HepG2 (cell line): ENCODE measurements at regions not wholly inside any gene's neighbourhood (a gene's known extent, or its start where the extent isn't known, plus 50 kb on each side); places are given as distances from the start of the nearest gene placed in this dataset.

Source experiments
- ATAC-seq: fragments of 200-7000 bp; cut with Tn5 transposase; 3 replicates; pipeline ENCODE4 v1.9.1; 2020; ENCODE audit warnings: mild to moderate bottlenecking, moderate library complexity
- BruUV-seq: library from RNA; stranded (reverse); fragments of 400-500 nt; replicated peaks from 2 replicates; lab custom pipeline; 2021; lab: Mats Ljungman, UMichigan
- CTCF ChIA-PET: fragments of 300-600 bp; formaldehyde crosslinking; extraction: SDS; loops from one replicate; lab custom pipeline; 2021; ENCODE audit warnings: low total read pairs, inconsistent platforms, low intra/inter-chr PET ratio; lab: Yijun Ruan, JAX
- POLR2A ChIA-PET: fragments of 350-600 bp; sonication (Branson Sonifier 250); formaldehyde crosslinking; loops from one replicate; lab custom pipeline; 2020; ENCODE audit warnings: antibody characterized with exemption, inconsistent platforms; lab: Yijun Ruan, JAX
- DNase-seq: peaks from one replicate; pipeline ENCODE4 v3.0.0-alpha.2; 2015; ENCODE audit warnings: low spot score
- FAIRE-seq: peaks from 3 replicates; lab custom pipeline; 2011; peaks lifted over from hg19 to GRCh38; lab: Jason Lieb, UNC
- H2AFZ ChIP-seq: one replicate; pipeline ENCODE4 v1.6.1; 2011; ENCODE audit warnings: low read length, inconsistent platforms
- H3K27ac ChIP-seq: fragments of 300-600 bp; 3 replicates; pipeline ENCODE4 v1.8.0; 2011; ENCODE audit warnings: mixed run types, mild to moderate bottlenecking, mixed read lengths, low read length, inconsistent platforms; ENCODE audit not compliant: insufficient read depth; ENCODE audit errors: extremely low read length
- H3K27me3 ChIP-seq, 2 experiments: fragments of 200-600 bp in 1 of 2; 2 replicates in 1 of 2; 3 replicates in 1 of 2; pipeline versions ENCODE4 v1.6.0 to v1.8.0; 2011; ENCODE audit warnings: low read length in 2 of 2, mild to moderate bottlenecking in 2 of 2, moderate library complexity in 2 of 2, inconsistent platforms in 1 of 2; ENCODE audit not compliant: insufficient read depth in 2 of 2, control insufficient read depth in 1 of 2
- H3K36me3 ChIP-seq, 2 experiments: fragments of 200-600 bp in 1 of 2; replicated peaks in 1 of 2; 2 replicates in 1 of 2; 3 replicates in 1 of 2; pipeline versions ENCODE4 v1.5.1 to v1.8.0; 2011; ENCODE audit warnings: low read length in 2 of 2, inconsistent platforms in 1 of 2; ENCODE audit not compliant: insufficient read depth in 2 of 2, control insufficient read depth in 1 of 2
- H3K4me1 ChIP-seq: 2 replicates; pipeline ENCODE4 v1.5.1; 2012; ENCODE audit warnings: low read length, inconsistent platforms; ENCODE audit not compliant: insufficient read depth
- H3K4me2 ChIP-seq: 2 replicates; pipeline ENCODE4 v1.6.0; 2011; ENCODE audit warnings: low read depth, low read length, inconsistent platforms
- H3K4me3 ChIP-seq, 3 experiments: fragments of 200-600 bp in 1 of 3; sonication (generic), shearing (Covaris generic) in 1 of 3; replicated peaks in 1 of 3; 2 replicates each; pipeline ENCODE4 v1.5.1; 2011 to 2016; ENCODE audit warnings: low read length in 3 of 3, inconsistent platforms in 2 of 3, low read depth in 2 of 3, mild to moderate bottlenecking in 2 of 3, control low read depth in 1 of 3, mixed read lengths in 1 of 3; ENCODE audit not compliant: insufficient read depth in 1 of 3
- H3K79me2 ChIP-seq: one replicate; pipeline ENCODE4 v1.6.1; 2011; ENCODE audit warnings: low read length, inconsistent platforms; ENCODE audit not compliant: insufficient read depth
- H3K9ac ChIP-seq: 2 replicates; pipeline ENCODE4 v1.6.0; 2011; ENCODE audit warnings: mild to moderate bottlenecking, low read depth, low read length, inconsistent platforms; ENCODE audit not compliant: insufficient read depth
- H3K9me3 ChIP-seq: 2 replicates; pipeline ENCODE4 v1.5.1; 2012; ENCODE audit warnings: mild to moderate bottlenecking, low read length
- H4K20me1 ChIP-seq: 2 replicates; pipeline ENCODE4 v1.6.0; 2011; ENCODE audit warnings: inconsistent platforms, mild to moderate bottlenecking, low read length, moderate library complexity; ENCODE audit not compliant: insufficient read depth
- JUNB ChIP-seq: sonication (generic); formaldehyde crosslinking; IDR thresholded peaks from 2 replicates; pipeline ENCODE4 v1.8.0; 2022; ENCODE audit warnings: missing genetic modification reagents, mild to moderate bottlenecking, borderline replicate concordance
- MAF1 ChIP-seq: sonication (generic); formaldehyde crosslinking; IDR thresholded peaks from 2 replicates; pipeline ENCODE4 v1.5.0; 2020; ENCODE audit warnings: missing genetic modification reagents, borderline replicate concordance
- RARA ChIP-seq: IDR thresholded peaks from 2 replicates; pipeline ENCODE4 v1.6.1; 2016; ENCODE audit warnings: missing genetic modification reagents, missing compliant biosample characterization
- RELA ChIP-seq: sonication (generic); formaldehyde crosslinking; IDR thresholded peaks from 2 replicates; pipeline ENCODE4 v1.4.0; 2020; ENCODE audit warnings: missing genetic modification reagents
- SNAPC4 ChIP-seq: sonication (generic); formaldehyde crosslinking; IDR thresholded peaks from 2 replicates; pipeline ENCODE4 v1.4.0; 2020; ENCODE audit warnings: mild to moderate bottlenecking, missing genetic modification reagents
- SRSF4 ChIP-seq: fragments of 200-400 bp; formaldehyde crosslinking; IDR thresholded peaks from one replicate; pipeline ENCODE4 v1.6.1; 2018; ENCODE audit warnings: mild to moderate bottlenecking, low read depth, low read length, moderate library complexity; ENCODE audit not compliant: poor library complexity, severe bottlenecking
- ZMYM2 ChIP-seq: sonication (generic); formaldehyde crosslinking; IDR thresholded peaks from 2 replicates; pipeline ENCODE4 v1.8.0; 2022; ENCODE audit warnings: mild to moderate bottlenecking, missing genetic modification reagents
- ZMYM3 ChIP-seq: sonication (generic); formaldehyde crosslinking; IDR thresholded peaks from 2 replicates; pipeline ENCODE4 v1.5.1; 2020; ENCODE audit warnings: mild to moderate bottlenecking, missing genetic modification reagents
- ZNF3 ChIP-seq: IDR thresholded peaks from 2 replicates; pipeline ENCODE4 v1.7.0; 2017; ENCODE audit warnings: inconsistent platforms
- ZNF616 ChIP-seq: sonication (generic); formaldehyde crosslinking; IDR thresholded peaks from 2 replicates; pipeline ENCODE4 v1.5.0; 2020; ENCODE audit warnings: low read depth, mild to moderate bottlenecking, missing genetic modification reagents
- ZNF629 ChIP-seq: sonication (generic); formaldehyde crosslinking; conservative IDR thresholded peaks from 2 replicates; pipeline ENCODE4 v1.5.0; 2020; ENCODE audit warnings: missing genetic modification reagents
- WGBS: methylation state at CpG from one replicate; pipeline ENCODE4 v1.1.6; 2017; ENCODE audit warnings: low lambda C conversion rate; 5-methylcytosine and 5-hydroxymethylcytosine counted together
- in situ Hi-C: cut with HindIII; loops from 2 replicates; pipeline ENCODE4 v1.10.0; 2017; ENCODE audit warnings: low pct_unique_long_range_greater_than_20kb; ENCODE audit not compliant: extremely low pct_ligation_motif_present
- intact Hi-C: fragments of 100-400 bp; cut with micrococcal nuclease; formaldehyde crosslinking; loops from one replicate; pipeline ENCODE4 v1.10.0; 2022; ENCODE audit not compliant: unreplicated experiment
- TF ChIP-seq, protein P1 (sequence below): sonication (generic); formaldehyde crosslinking; IDR thresholded peaks from 2 replicates; pipeline ENCODE4 v1.4.0; 2020; ENCODE audit warnings: mild to moderate bottlenecking, missing genetic modification reagents
- TF ChIP-seq, protein P2 (sequence below): sonication (generic); formaldehyde crosslinking; IDR thresholded peaks from 2 replicates; pipeline ENCODE4 v1.4.0; 2020; ENCODE audit warnings: missing genetic modification reagents
- TF ChIP-seq, protein P3 (sequence below): sonication (generic); formaldehyde crosslinking; conservative IDR thresholded peaks from 2 replicates; pipeline ENCODE4 v1.8.1; 2023; ENCODE audit warnings: missing genetic modification reagents

GRCh38 chr10:130970341-130971122 lies 341.0 kb downstream of the TCERG1L start (continued):
- no peak for TF ChIP-seq SNAPC4
- no peak for TF ChIP-seq MAF1
- no peak for TF ChIP-seq ZNF3 (CRISPR knock-in tag)

DNA sequence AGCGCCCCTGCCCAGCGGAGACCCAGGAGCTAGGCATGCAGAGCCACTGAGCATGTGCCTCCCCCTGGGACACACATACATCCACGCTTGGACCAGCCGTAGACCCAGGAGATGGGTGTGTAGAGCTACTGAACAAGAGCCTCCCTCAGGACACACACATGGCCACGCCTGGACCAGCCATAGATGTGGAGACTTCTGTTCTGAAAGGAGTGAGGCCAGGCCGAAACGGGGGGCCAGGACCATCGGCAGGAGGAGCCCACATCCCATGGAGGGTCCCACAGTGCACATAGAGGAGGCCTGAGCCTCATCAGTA lies 340.4 kb downstream of the TCERG1L start:
- no peak overlapping the region for H3K27ac ChIP-seq
- H3K79me2 ChIP-seq = no peaks in the 10 kb centered on the region
- in situ Hi-C loops (no loop called here), intact Hi-C loops (no loop called here)
- ATAC-seq = no peak
- H3K4me3 ChIP-seq = no peak overlapping the region
- no peak overlapping the region for H2AFZ ChIP-seq
- POLR2A ChIA-PET = no interaction called here
- H4K20me1 ChIP-seq = no peaks in the 10 kb centered on the region
- no peaks in the 10 kb centered on the region for H3K36me3 ChIP-seq
- no TSS peak for BruUV-seq
- H3K4me2 ChIP-seq = no peak overlapping the region
- no peak for DNase-seq
- H3K9me3 ChIP-seq = no peaks in the 10 kb centered on the region
- no peaks in the 10 kb centered on the region for H3K4me1 ChIP-seq
- H3K9ac ChIP-seq = no peak overlapping the region
- WGBS = no CpG with 5 or more reads among the region's 8 CpGs
- CTCF ChIA-PET = no interaction called here
- H3K27me3 ChIP-seq = no peaks in the 10 kb centered on the region; a peak in 2 of 5 replicates
- FAIRE-seq = no peak
- TF ChIP-seq ZMYM2 (no peak), RARA (CRISPR knock-in tag) (no peak), RELA (CRISPR knock-in tag) (no peak), JUNB (CRISPR knock-in tag) (no peak), SRSF4 (no peak), ZNF629 (CRISPR knock-in tag) (no peak), ZNF616 (CRISPR knock-in tag) (no peak), ZMYM3 (CRISPR knock-in tag) (no peak)
- TF ChIP-seq, protein P1, sequence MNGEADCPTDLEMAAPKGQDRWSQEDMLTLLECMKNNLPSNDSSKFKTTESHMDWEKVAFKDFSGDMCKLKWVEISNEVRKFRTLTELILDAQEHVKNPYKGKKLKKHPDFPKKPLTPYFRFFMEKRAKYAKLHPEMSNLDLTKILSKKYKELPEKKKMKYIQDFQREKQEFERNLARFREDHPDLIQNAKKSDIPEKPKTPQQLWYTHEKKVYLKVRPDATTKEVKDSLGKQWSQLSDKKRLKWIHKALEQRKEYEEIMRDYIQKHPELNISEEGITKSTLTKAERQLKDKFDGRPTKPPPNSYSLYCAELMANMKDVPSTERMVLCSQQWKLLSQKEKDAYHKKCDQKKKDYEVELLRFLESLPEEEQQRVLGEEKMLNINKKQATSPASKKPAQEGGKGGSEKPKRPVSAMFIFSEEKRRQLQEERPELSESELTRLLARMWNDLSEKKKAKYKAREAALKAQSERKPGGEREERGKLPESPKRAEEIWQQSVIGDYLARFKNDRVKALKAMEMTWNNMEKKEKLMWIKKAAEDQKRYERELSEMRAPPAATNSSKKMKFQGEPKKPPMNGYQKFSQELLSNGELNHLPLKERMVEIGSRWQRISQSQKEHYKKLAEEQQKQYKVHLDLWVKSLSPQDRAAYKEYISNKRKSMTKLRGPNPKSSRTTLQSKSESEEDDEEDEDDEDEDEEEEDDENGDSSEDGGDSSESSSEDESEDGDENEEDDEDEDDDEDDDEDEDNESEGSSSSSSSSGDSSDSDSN (CRISPR knock-in tag) = no peak
- TF ChIP-seq, protein P2, sequence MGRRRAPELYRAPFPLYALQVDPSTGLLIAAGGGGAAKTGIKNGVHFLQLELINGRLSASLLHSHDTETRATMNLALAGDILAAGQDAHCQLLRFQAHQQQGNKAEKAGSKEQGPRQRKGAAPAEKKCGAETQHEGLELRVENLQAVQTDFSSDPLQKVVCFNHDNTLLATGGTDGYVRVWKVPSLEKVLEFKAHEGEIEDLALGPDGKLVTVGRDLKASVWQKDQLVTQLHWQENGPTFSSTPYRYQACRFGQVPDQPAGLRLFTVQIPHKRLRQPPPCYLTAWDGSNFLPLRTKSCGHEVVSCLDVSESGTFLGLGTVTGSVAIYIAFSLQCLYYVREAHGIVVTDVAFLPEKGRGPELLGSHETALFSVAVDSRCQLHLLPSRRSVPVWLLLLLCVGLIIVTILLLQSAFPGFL (CRISPR knock-in tag) = no peak
- TF ChIP-seq, protein P3, sequence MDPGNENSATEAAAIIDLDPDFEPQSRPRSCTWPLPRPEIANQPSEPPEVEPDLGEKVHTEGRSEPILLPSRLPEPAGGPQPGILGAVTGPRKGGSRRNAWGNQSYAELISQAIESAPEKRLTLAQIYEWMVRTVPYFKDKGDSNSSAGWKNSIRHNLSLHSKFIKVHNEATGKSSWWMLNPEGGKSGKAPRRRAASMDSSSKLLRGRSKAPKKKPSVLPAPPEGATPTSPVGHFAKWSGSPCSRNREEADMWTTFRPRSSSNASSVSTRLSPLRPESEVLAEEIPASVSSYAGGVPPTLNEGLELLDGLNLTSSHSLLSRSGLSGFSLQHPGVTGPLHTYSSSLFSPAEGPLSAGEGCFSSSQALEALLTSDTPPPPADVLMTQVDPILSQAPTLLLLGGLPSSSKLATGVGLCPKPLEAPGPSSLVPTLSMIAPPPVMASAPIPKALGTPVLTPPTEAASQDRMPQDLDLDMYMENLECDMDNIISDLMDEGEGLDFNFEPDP (CRISPR knock-in tag) = no peak
